ENCODE measurements at regions not wholly inside any gene's neighbourhood (a gene's known extent, or its start where the extent isn't known, plus 50 kb on each side); places are given as distances from the start of the nearest gene placed in this dataset.

GRCh38 chrX:57985951-57986350 is 75.7 kb upstream of the ZXDA start:
- Mint-ChIP-seq H3K27me3 (ENCODE audit: insufficient read depth) (no peaks in the 10 kb centered on the region), H3K4me1 (no peaks in the 10 kb centered on the region), H3K9me3 (peaks cover 90% of the 10 kb centered on the region), H3K36me3 (ENCODE audit: low read depth) (no peaks in the 10 kb centered on the region), H3K4me3 (no peak overlapping the region), H3K27ac (no peak overlapping the region)
- H3K4me1 ChIP-seq (ENCODE audit: control insufficient read depth, insufficient read depth, low read length) = no peaks in the 10 kb centered on the region
- H3K4me3 ChIP-seq (ENCODE audit: low read length) = no peak overlapping the region
- no peaks in the 10 kb centered on the region for H3K36me3 ChIP-seq (ENCODE audit: control insufficient read depth, insufficient read depth, low read length)
- H3K9ac ChIP-seq (ENCODE audit: extremely low read depth, low read length, poor library complexity, severe bottlenecking) = no peak overlapping the region
- no peak for DNase-seq
- H3K27ac ChIP-seq (ENCODE audit: low read depth, low read length) = no peak overlapping the region
- no peak for TF ChIP-seq CTCF (conservative IDR thresholded peaks at IDR 0.05)
- 60 to 79% methylated on average over 1 to 11 of the region's 11 CpGs for WGBS, 2 experiments (ENCODE audit: insufficient coverage in 1 of 2, insufficient read length in 1 of 2)
- no peaks in the 10 kb centered on the region for H3K9me3 ChIP-seq (ENCODE audit: control insufficient read depth, low read length)
- no peaks in the 10 kb centered on the region for H3K27me3 ChIP-seq (ENCODE audit: control insufficient read depth, insufficient read depth, low read length, poor library complexity, severe bottlenecking)

- WGBS, 2 experiments (ENCODE audit: insufficient coverage in 1 of 2, insufficient read length in 1 of 2) = 76% methylated on average over 3 of the region's 3 CpGs; no CpG with 5 or more reads in 1 of the 2 experiments
- no peaks in the 10 kb centered on the region for H3K36me3 Mint-ChIP-seq (ENCODE audit: low read depth)
Observed at GRCh38 chrX:57984620-57985019, 74.4 kb upstream of the ZXDA start.

GRCh38 chrX:57977992-57978391 is 67.7 kb upstream of the ZXDA start:
- Histone ChIP-seq H3K27ac (ENCODE audit: low read depth, low read length) (no peak overlapping the region), H3K4me1 (ENCODE audit: control insufficient read depth, insufficient read depth, low read length) (no peaks in the 10 kb centered on the region), H3K27me3 (ENCODE audit: control insufficient read depth, insufficient read depth, low read length, poor library complexity, severe bottlenecking) (no peaks in the 10 kb centered on the region), H3K4me3 (ENCODE audit: low read length) (no peak overlapping the region), H3K36me3 (ENCODE audit: control insufficient read depth, insufficient read depth, low read length) (no peaks in the 10 kb centered on the region), H3K9me3 (ENCODE audit: control insufficient read depth, low read length) (peaks cover 14% of the 10 kb centered on the region), H3K9ac (ENCODE audit: extremely low read depth, low read length, poor library complexity, severe bottlenecking) (no peak overlapping the region)
- Mint-ChIP-seq H3K27ac (no peak overlapping the region), H3K27me3 (ENCODE audit: insufficient read depth) (no peaks in the 10 kb centered on the region), H3K4me1 (no peaks in the 10 kb centered on the region), H3K36me3 (ENCODE audit: low read depth) (no peaks in the 10 kb centered on the region), H3K9me3 (peaks cover 79% of the 10 kb centered on the region), H3K4me3 (no peak overlapping the region)
- 93% methylated on average over 3 of the region's 6 CpGs; no CpG with 5 or more reads in 1 of the 2 experiments for WGBS, 2 experiments (ENCODE audit: insufficient coverage in 1 of 2, insufficient read length in 1 of 2)
- no peak for TF ChIP-seq CTCF (conservative IDR thresholded peaks at IDR 0.05)
- DNase-seq = no peak

More at GRCh38 chrX:57984620-57985019, 74.4 kb upstream of the ZXDA start:
- Mint-ChIP-seq H3K27ac (no peak overlapping the region), H3K27me3 (ENCODE audit: insufficient read depth) (no peaks in the 10 kb centered on the region), H3K9me3 (peaks cover 88% of the 10 kb centered on the region), H3K4me3 (no peak overlapping the region), H3K4me1 (no peaks in the 10 kb centered on the region)
- DNase-seq = no peak
- Histone ChIP-seq H3K4me3 (ENCODE audit: low read length) (no peak overlapping the region), H3K27me3 (ENCODE audit: control insufficient read depth, insufficient read depth, low read length, poor library complexity, severe bottlenecking) (no peaks in the 10 kb centered on the region), H3K9ac (ENCODE audit: extremely low read depth, low read length, poor library complexity, severe bottlenecking) (no peak overlapping the region), H3K9me3 (ENCODE audit: control insufficient read depth, low read length) (no peaks in the 10 kb centered on the region), H3K36me3 (ENCODE audit: control insufficient read depth, insufficient read depth, low read length) (no peaks in the 10 kb centered on the region), H3K4me1 (ENCODE audit: control insufficient read depth, insufficient read depth, low read length) (no peaks in the 10 kb centered on the region), H3K27ac (ENCODE audit: low read depth, low read length) (no peak overlapping the region)
- TF ChIP-seq CTCF (conservative IDR thresholded peaks at IDR 0.05) = no peak

All from endodermal cell (in vitro differentiated cells).